ENCODE measurements at regions not wholly inside any gene's neighbourhood (a gene's known extent, or its start where the extent isn't known, plus 50 kb on each side); places are given as distances from the start of the nearest gene placed in this dataset.

DNA sequence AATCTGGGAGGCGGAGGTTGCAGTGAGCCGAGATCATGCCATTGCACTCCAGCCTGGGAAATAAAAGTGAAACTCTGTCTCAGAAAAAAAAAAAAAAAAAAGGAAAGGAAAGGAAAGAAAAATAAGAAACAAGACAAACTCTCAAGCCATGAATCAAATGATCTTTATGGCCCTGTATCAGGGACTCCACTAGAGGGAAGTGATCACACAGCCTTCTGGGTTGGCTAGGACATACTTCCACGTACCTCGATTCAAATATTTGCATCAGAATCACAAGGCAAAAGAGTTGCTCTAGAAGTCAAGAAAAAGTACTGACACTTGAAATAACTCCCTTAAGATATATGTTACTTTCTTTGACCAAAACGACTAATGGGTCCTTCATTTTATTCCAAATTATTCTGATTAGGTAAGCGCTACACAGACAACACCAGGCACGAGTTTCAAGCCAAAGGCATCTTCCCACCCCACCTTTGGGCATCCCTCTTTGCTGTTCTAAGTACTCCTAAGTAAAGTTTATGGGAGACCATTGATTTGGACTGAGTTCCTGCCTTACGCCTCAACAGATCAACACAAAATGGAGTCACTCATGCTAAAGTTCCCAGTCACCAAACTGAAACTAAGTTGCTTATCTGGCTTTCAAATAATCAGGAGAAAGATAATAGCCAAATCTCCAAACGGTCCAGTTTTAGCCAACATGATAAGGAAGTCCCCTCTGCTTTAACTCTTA, 77.5 kb upstream of the NT5E start:
- TF ChIP-seq CTCF (IDR thresholded peaks at IDR 0.05; ENCODE audit: low read depth, low read length, poor library complexity, severe bottlenecking) (no peak), EZH2phosphoT487 (IDR thresholded peaks at IDR 0.05; ENCODE audit: borderline replicate concordance, low read length) (no peak)

All from DOHH2 (cell line).